Cardiac fibroblast (primary cell): ENCODE measurements at regions not wholly inside any gene's neighbourhood (a gene's known extent, or its start where the extent isn't known, plus 50 kb on each side); places are given as distances from the start of the nearest gene placed in this dataset.
"Not testable (repeated sequence)": the region's sequence is repeated elsewhere in the genome, so short reads cannot be mapped to it uniquely, and the experiment has no call there.

Source experiments
- DNase-seq, 2 donors: peaks; one replicate each; pipeline versions ENCODE4 v3.0.0 to v3.0.0-alpha.2; 2010; ENCODE audit warnings: low read depth in 2 of 2
- H3K4me3 ChIP-seq, 2 donors: replicated peaks in 1 of 2; 1 replicate in 1 of 2; 2 replicates in 1 of 2; pipeline ENCODE4 v1.5.1; 2011; ENCODE audit warnings: low read depth in 2 of 2, low read length in 2 of 2, mild to moderate bottlenecking in 2 of 2, moderate library complexity in 1 of 2
- TF ChIP-seq, protein P1 (sequence below): IDR thresholded peaks from one replicate; pipeline ENCODE4 v1.5.1; 2011; ENCODE audit warnings: low read depth, mild to moderate bottlenecking, low read length, inconsistent platforms

DNA sequence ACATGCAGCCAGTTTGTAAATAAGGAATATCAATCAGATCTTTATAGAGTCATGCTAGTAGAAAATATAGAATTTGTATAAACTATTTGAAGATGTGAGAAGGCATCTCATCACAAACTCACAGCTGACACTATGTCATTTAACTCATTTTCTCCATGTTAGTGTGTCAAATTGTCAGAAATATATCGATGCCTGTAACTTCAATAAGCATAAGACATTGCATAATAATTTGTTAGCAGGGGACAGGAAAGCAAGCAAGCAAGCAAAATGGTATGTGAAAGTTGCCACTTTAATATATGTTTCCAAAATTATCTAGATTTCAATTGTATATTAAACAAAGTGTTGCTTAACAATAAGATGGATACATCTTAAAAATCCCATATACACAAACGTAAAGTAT is 571.0 kb downstream of the ARL4A start:
- TF ChIP-seq, protein P1, sequence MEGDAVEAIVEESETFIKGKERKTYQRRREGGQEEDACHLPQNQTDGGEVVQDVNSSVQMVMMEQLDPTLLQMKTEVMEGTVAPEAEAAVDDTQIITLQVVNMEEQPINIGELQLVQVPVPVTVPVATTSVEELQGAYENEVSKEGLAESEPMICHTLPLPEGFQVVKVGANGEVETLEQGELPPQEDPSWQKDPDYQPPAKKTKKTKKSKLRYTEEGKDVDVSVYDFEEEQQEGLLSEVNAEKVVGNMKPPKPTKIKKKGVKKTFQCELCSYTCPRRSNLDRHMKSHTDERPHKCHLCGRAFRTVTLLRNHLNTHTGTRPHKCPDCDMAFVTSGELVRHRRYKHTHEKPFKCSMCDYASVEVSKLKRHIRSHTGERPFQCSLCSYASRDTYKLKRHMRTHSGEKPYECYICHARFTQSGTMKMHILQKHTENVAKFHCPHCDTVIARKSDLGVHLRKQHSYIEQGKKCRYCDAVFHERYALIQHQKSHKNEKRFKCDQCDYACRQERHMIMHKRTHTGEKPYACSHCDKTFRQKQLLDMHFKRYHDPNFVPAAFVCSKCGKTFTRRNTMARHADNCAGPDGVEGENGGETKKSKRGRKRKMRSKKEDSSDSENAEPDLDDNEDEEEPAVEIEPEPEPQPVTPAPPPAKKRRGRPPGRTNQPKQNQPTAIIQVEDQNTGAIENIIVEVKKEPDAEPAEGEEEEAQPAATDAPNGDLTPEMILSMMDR: no peak
- no peak overlapping the region for H3K4me3 ChIP-seq

DNA sequence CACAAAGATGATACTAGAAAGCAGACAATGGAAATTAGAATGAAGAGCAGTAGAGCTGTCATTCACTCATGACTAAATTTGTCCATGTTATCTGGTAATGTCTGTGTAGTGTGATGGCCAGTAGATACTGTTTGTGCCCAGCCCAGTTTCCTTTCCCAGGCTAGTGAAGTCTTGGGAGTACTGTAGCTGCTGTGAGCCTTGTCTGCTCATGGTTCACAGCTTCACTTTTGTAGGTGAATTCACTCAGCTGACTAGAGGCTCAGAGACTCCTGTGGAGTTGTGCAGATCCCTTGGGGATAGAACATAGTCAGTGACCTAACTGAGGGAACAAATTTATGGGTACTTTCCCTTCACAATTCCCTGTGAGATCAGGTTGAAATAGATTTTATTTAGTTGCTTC is 572.5 kb downstream of the ARL4A start:
- TF ChIP-seq, protein P1: no peak
- DNase-seq: no peak
- no peak overlapping the region for H3K4me3 ChIP-seq

More for the DNA sequence above, 571.0 kb downstream of the ARL4A start:
- no peak for DNase-seq

DNA sequence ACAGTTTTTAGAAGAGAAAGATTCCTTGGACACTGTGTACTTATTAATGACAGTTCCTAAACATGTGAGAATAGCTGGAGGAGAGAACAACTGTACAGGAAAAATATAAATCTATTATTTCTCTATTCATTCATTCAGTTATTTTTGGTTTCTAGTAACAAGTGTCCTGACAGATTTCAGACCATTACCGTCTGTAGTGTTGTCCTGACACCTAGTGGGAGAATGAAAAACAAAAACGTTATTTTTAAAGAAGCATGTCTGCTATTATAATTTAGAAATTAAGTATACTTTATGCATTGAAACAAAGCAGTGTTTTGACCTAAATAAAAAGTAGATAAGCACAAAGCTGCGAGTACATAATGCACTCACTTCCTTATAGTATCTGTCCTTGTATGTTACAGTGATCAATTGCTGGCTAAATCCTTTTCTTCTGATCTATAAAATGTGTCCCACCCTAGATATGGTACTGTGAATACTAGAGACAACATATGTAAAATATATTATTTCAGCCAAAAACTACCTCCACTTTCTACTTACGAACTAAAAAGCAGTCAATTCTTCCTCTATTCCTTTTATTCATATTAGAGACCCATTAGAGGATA is 575.6 kb downstream of the ARL4A start:
- TF ChIP-seq, protein P1: peak; percentile 43
- peak; percentile 65 to 68 for DNase-seq

DNA sequence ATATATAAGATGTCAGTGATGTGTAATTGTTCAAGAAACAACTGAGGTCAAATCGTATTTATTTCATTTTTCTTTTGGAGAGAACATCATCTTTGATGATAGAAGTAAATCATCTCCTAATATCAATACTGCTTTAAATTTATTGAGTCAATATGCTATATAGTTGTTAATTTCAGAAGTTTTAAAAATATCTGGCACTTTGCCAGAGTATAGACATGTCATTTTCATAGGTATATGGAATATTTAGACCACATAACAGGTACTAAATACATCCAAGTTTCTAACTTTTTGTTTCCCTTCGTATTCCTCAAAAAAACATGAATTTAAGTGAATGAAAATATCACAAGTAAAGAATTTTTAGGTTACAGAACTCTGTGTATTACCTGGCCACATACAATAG is 577.8 kb downstream of the ARL4A start:
- TF ChIP-seq, protein P1: no peak

More for the DNA sequence above, 575.6 kb downstream of the ARL4A start:
- no peak overlapping the region for H3K4me3 ChIP-seq

DNA sequence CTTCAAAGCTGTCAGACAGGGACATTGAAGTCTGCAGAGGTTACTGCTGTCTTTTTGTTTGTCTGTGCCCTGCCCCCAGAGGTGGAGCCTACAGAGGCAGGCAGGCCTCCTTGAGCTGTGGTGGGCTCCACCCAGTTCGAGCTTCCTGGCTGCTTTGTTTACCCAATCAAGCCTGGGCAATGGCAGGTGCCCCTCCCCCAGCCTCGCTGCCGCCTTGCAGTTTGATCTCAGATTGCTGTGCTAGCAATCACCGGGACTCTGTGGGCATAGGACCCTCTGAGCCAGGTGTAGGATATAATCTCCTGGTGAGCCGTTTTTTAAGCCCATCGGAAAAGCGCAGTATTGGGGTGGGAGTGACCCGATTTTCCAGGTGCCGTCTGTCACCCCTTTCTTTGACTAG is 586.8 kb downstream of the ARL4A start:
- DNase-seq, H3K4me3 ChIP-seq: not testable (repeated sequence)

More for the DNA sequence above, 577.8 kb downstream of the ARL4A start:
- H3K4me3 ChIP-seq: no peak overlapping the region
- DNase-seq: no peak

DNA sequence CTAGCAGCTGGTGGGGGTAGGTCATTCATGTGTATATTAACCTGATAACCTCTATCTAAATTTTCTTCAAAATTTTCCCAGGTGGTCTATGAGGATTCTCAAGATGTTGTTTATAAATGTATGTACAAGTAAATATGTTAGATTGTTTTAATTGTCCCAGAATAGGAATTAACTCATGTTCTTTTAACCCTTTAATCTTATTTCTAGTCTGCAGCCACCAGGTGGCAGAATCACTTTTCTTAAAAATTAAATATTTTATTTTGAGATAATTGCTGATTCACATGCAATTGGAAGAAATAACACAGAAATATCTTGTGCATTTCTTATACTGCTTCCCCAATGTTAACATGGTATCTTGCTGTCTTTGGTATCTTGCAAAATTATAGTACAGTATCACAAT is 589.5 kb downstream of the ARL4A start:
- peak in 1 of 2 donors; percentile 24 for DNase-seq

DNA sequence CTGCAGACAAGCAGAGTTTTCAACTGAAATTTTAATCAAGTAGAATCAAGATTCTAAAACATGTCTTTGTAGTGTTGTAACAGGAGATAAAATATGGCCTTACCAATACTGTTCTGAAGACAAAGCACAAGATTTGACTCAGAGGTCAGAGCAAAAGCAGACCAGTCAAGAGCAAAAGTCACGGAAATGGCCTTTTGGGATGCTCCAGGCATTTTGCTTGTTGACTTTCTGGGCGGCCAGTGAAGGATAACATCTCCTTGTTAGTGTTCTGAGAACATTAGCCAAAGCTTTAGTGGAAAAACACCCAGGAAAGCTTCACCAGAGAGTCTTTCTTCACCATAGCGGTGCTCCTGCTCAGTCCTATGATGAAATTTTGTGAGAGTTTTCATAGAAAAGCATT is 590.6 kb downstream of the ARL4A start:
- TF ChIP-seq, protein P1: no peak
- H3K4me3 ChIP-seq: no peak overlapping the region
- DNase-seq: no peak

More for the DNA sequence above, 589.5 kb downstream of the ARL4A start:
- no peak overlapping the region for H3K4me3 ChIP-seq
- TF ChIP-seq, protein P1: peak; percentile 28
